A549 (cell line): ENCODE measurements at regions not wholly inside any gene's neighbourhood (a gene's known extent, or its start where the extent isn't known, plus 50 kb on each side); places are given as distances from the start of the nearest gene placed in this dataset.
A peak's percentile ranks its signal among the peaks of the same experiment; 100 is the strongest.

Source experiments
- ATAC-seq, 2 experiments: fragments of 200-7000 bp in 1 of 2; fragments of >200 bp in 1 of 2; cut with Nextera tagmentation in 1 of 2; cut with Tn5 transposase in 1 of 2; 3 replicates each; pipeline versions ENCODE4 v1.8.0 to v1.9.1; 2018 to 2020; ENCODE audit warnings: mild to moderate bottlenecking in 1 of 2, moderate library complexity in 1 of 2
- CTCF ChIA-PET: fragments of 300-600 bp; sonication (Branson Sonifier 250); formaldehyde crosslinking; extraction: SDS; loops from one replicate; lab custom pipeline; 2021; ENCODE audit warnings: antibody characterized with exemption, inconsistent platforms; lab: Yijun Ruan, JAX
- POLR2A ChIA-PET: fragments of 350-600 bp; formaldehyde crosslinking; extraction: SDS; loops from one replicate; lab custom pipeline; 2021; ENCODE audit warnings: antibody characterized with exemption, inconsistent platforms; lab: Yijun Ruan, JAX
- DNase-seq, 2 experiments: peaks; one replicate each; pipeline versions ENCODE4 v3.0.0 to v3.0.0-alpha.2; 2011 to 2016; ENCODE audit warnings: low read depth in 1 of 2, low spot score in 1 of 2
- FAIRE-seq: peaks from 2 replicates; lab custom pipeline; 2011; peaks lifted over from hg19 to GRCh38; lab: Jason Lieb, UNC
- H3K27ac ChIP-seq, 2 experiments: fragments of >200 bp; sonication (Bioruptor Twin); formaldehyde crosslinking; 3 replicates each; pipeline ENCODE4 v1.5.1; 2016 to 2017
- H3K4me1 ChIP-seq: fragments of >200 bp; sonication (Bioruptor Twin); formaldehyde crosslinking; 3 replicates; pipeline ENCODE4 v1.6.1; 2016
- H3K4me2 ChIP-seq: fragments of >200 bp; sonication (Bioruptor Twin); formaldehyde crosslinking; 3 replicates; pipeline ENCODE4 v1.6.1; 2016
- H3K4me3 ChIP-seq: fragments of >200 bp; sonication (Bioruptor Twin); formaldehyde crosslinking; 3 replicates; pipeline ENCODE4 v1.5.1; 2016
- H3K9me3 ChIP-seq: fragments of >200 bp; sonication (Bioruptor Twin); formaldehyde crosslinking; 3 replicates; pipeline ENCODE4 v1.6.1; 2016
- ATOH8 ChIP-seq: fragments of 250-450 bp; sonication (Bioruptor Pico); IDR thresholded peaks from 2 replicates; pipeline ENCODE4 v1.5.0; 2020; ENCODE audit warnings: low read depth, mild to moderate bottlenecking, moderate library complexity
- BCL3 ChIP-seq: fragments of >200 bp; sonication (Bioruptor Twin); formaldehyde crosslinking; IDR thresholded peaks from 3 replicates; pipeline ENCODE4 v1.6.1; 2016
- CHD4 ChIP-seq: fragments of 200-600 bp; sonication (generic); IDR thresholded peaks from 2 replicates; pipeline ENCODE4 v1.6.1; 2016; ENCODE audit warnings: antibody characterized with exemption, mild to moderate bottlenecking, borderline replicate concordance
- CTCF ChIP-seq: fragments of >200 bp; sonication (Bioruptor Twin); formaldehyde crosslinking; IDR thresholded peaks from 3 replicates; pipeline ENCODE4 v1.5.1; 2016
- E2F6 ChIP-seq: IDR thresholded peaks from 2 replicates; pipeline ENCODE4 v1.6.1; 2012; ENCODE audit warnings: low read depth, borderline replicate concordance
- EHMT2 ChIP-seq: fragments of 200-600 bp; sonication (generic); IDR thresholded peaks from 2 replicates; pipeline ENCODE4 v1.6.1; 2016; ENCODE audit warnings: antibody characterized with exemption, low read depth, mild to moderate bottlenecking, moderate library complexity
- EP300 ChIP-seq, 2 experiments: fragments of >200 bp; sonication (Bioruptor Twin); formaldehyde crosslinking; IDR thresholded peaks; 2 replicates in 1 of 2; 3 replicates in 1 of 2; pipeline ENCODE4 v1.6.1; 2016 to 2017
- FOSB ChIP-seq: fragments of 250-450 bp; sonication (Bioruptor Pico); IDR thresholded peaks from 2 replicates; pipeline ENCODE4 v1.5.0; 2020; ENCODE audit warnings: mild to moderate bottlenecking, moderate library complexity
- FOSL2 ChIP-seq, 2 experiments: fragments of 450-650 bp in 1 of 2; fragments of >200 bp in 1 of 2; sonication (Bioruptor Twin) in 1 of 2; formaldehyde crosslinking; IDR thresholded peaks; 2 replicates each; pipeline versions ENCODE4 v1.5.0 to v1.6.1; 2016 to 2020; ENCODE audit warnings: mild to moderate bottlenecking in 1 of 2, moderate library complexity in 1 of 2
- HDAC2 ChIP-seq: fragments of 200-600 bp; sonication (generic); IDR thresholded peaks from 2 replicates; pipeline ENCODE4 v1.6.1; 2016
- HOXA7 ChIP-seq: fragments of 250-450 bp; sonication (Bioruptor Pico); IDR thresholded peaks from 2 replicates; pipeline ENCODE4 v1.5.0; 2020; ENCODE audit warnings: mild to moderate bottlenecking, moderate library complexity
- JUN ChIP-seq, 2 experiments: fragments of >200 bp; sonication (Bioruptor Twin); formaldehyde crosslinking; IDR thresholded peaks; 2 replicates in 1 of 2; 3 replicates in 1 of 2; pipeline ENCODE4 v1.6.1; 2016 to 2017
- JUNB ChIP-seq: fragments of >200 bp; sonication (Bioruptor Twin); formaldehyde crosslinking; IDR thresholded peaks from 2 replicates; pipeline ENCODE4 v1.6.1; 2016
- KDM5A ChIP-seq: fragments of 200-600 bp; sonication (generic); IDR thresholded peaks from 2 replicates; pipeline ENCODE4 v1.6.1; 2016; ENCODE audit warnings: antibody characterized with exemption, mild to moderate bottlenecking
- MAFK ChIP-seq: fragments of 450-650 bp; IDR thresholded peaks from 2 replicates; pipeline ENCODE4 v1.6.1; 2014; ENCODE audit not compliant: partially characterized antibody
- PBX3 ChIP-seq: IDR thresholded peaks from 2 replicates; pipeline ENCODE4 v1.6.1; 2012
- PHF8 ChIP-seq: fragments of 200-600 bp; sonication (generic); IDR thresholded peaks from 2 replicates; pipeline ENCODE4 v1.6.1; 2016; ENCODE audit warnings: low read depth, mild to moderate bottlenecking, antibody characterized with exemption, moderate library complexity, borderline replicate concordance
- POLR2AphosphoS2 ChIP-seq: conservative IDR thresholded peaks from 2 replicates; pipeline ENCODE4 v1.6.1; 2012; ENCODE audit warnings: low read length, improper control_type of control experiment, inconsistent platforms
- RAD21 ChIP-seq, 2 experiments: fragments of >200 bp in 1 of 2; sonication (Bioruptor Twin) in 1 of 2; formaldehyde crosslinking in 1 of 2; IDR thresholded peaks in 1 of 2; conservative IDR thresholded peaks in 1 of 2; 2 replicates in 1 of 2; 3 replicates in 1 of 2; pipeline ENCODE4 v1.6.1; 2012 to 2018; ENCODE audit warnings: inconsistent platforms in 1 of 2
- RNF2 ChIP-seq: fragments of 200-600 bp; sonication (generic); IDR thresholded peaks from 2 replicates; pipeline ENCODE4 v1.6.1; 2016; ENCODE audit warnings: low read depth, mild to moderate bottlenecking, antibody characterized with exemption, moderate library complexity, borderline replicate concordance
- SREBF2 ChIP-seq: fragments of 450-650 bp; IDR thresholded peaks from 2 replicates; pipeline ENCODE4 v1.6.1; 2014; ENCODE audit warnings: mild to moderate bottlenecking, moderate library complexity
- WGBS: methylation state at CpG from one replicate; pipeline ENCODE4 v1.1.6; 2017; ENCODE audit errors: missing lambda C conversion rate; 5-methylcytosine and 5-hydroxymethylcytosine counted together

GRCh38 chr4:137630252-137630651, 98.0 kb upstream of the PCDH18 start:
- Histone ChIP-seq H3K4me3 (no peak overlapping the region), H3K27ac (no peak overlapping the region), H3K4me2 (no peak overlapping the region), H3K9me3 (no peaks in the 10 kb centered on the region), H3K4me1 (no peaks in the 10 kb centered on the region)
- ATAC-seq (no peak), DNase-seq (no peak), FAIRE-seq (no peak)
- POLR2A ChIA-PET = no interaction called here
- TF ChIP-seq MAFK (peak; percentile 95), CTCF (no peak)
- 80% methylated on average over 2 of the region's 2 CpGs for WGBS
- CTCF ChIA-PET = no interaction called here

GRCh38 chr4:137627739-137628460, 95.6 kb upstream of the PCDH18 start:
- TF ChIP-seq ATOH8 (CRISPR knock-in tag) = no peak
- no peak for TF ChIP-seq FOSB
- no peak for TF ChIP-seq EHMT2
- TF ChIP-seq BCL3 = no peak
- TF ChIP-seq EP300 (IDR thresholded peaks at IDR 0.05) = no peak
- no peak for TF ChIP-seq CHD4
- no peak for TF ChIP-seq RAD21 (conservative IDR thresholded peaks at IDR 0.05 in 1 of 2, IDR thresholded peaks at IDR 0.05 in 1 of 2)
- no peak for TF ChIP-seq JUNB
- no peak for TF ChIP-seq E2F6
- no peak for TF ChIP-seq PBX3
- no peak for TF ChIP-seq JUN (IDR thresholded peaks at IDR 0.05)
- TF ChIP-seq POLR2AphosphoS2 = no peak
- FAIRE-seq = no peak
- no peaks in the 10 kb centered on the region for H3K4me1 ChIP-seq
- 3% methylated on average over 2 of the region's 2 CpGs for WGBS
- no peak overlapping the region for H3K27ac ChIP-seq
- no peak for DNase-seq
- no peak overlapping the region for H3K4me2 ChIP-seq
- ChIA-PET POLR2A (no interaction called here), CTCF (interaction anchor here (0.5 kb wide), 1 partner anchor 9 kb away, joined by 3 read pairs; no protein-coding TSS in a partner anchor)
- H3K4me3 ChIP-seq = no peak overlapping the region
- H3K9me3 ChIP-seq = no peaks in the 10 kb centered on the region
- no peak for ATAC-seq

GRCh38 chr4:137626942-137627738, 94.8 kb upstream of the PCDH18 start:
- H3K27ac ChIP-seq = no peak overlapping the region
- no peak overlapping the region for H3K4me2 ChIP-seq
- DNase-seq (no peak), ATAC-seq (no peak), FAIRE-seq (no peak)
- H3K4me3 ChIP-seq = no peak overlapping the region
- H3K9me3 ChIP-seq = no peaks in the 10 kb centered on the region
- ChIA-PET CTCF (interaction anchor here (0.5 kb wide), 1 partner anchor 8 kb away, joined by 3 read pairs; no protein-coding TSS in a partner anchor), POLR2A (no interaction called here)
- WGBS = 16% methylated on average over 4 of the region's 4 CpGs
- no peaks in the 10 kb centered on the region for H3K4me1 ChIP-seq
- TF ChIP-seq KDM5A (no peak), HDAC2 (no peak), SREBF2 (no peak), RAD21 (conservative IDR thresholded peaks at IDR 0.05 in 1 of 2, IDR thresholded peaks at IDR 0.05 in 1 of 2) (no peak), PHF8 (no peak), BCL3 (no peak), HOXA7 (CRISPR knock-in tag) (no peak), FOSL2 (IDR thresholded peaks at IDR 0.05) (no peak), FOSL2 (CRISPR knock-in tag; IDR thresholded peaks at IDR 0.05) (no peak), RNF2 (no peak)
